GM19463 (cell line): ENCODE measurements at regions not wholly inside any gene's neighbourhood (a gene's known extent, or its start where the extent isn't known, plus 50 kb on each side); places are given as distances from the start of the nearest gene placed in this dataset.
"Not testable (repeated sequence)": the region's sequence is repeated elsewhere in the genome, so short reads cannot be mapped to it uniquely, and the experiment has no call there.

Experiments used
- ATAC-seq: cut with Tn5 transposase; IDR thresholded peaks from one replicate; pipeline ENCODE4 v1.9.1; 2021; ENCODE audit warnings: mild to moderate bottlenecking, moderate library complexity; ENCODE audit not compliant: unreplicated experiment

GRCh38 chr15:55126111-55126510 lies 70.6 kb downstream of the RSL24D1 start:
- no peak for ATAC-seq

- ATAC-seq = no peak
Measured at GRCh38 chr15:55124616-55125015, 72.1 kb downstream of the RSL24D1 start.

GRCh38 chr15:55118344-55118870 lies 78.3 kb downstream of the RSL24D1 start:
- no peak for ATAC-seq

- no peak for ATAC-seq
Measured at GRCh38 chr15:55116636-55117035, 80.1 kb downstream of the RSL24D1 start.

GRCh38 chr15:55113736-55114135 lies 83.0 kb downstream of the RSL24D1 start:
- no peak for ATAC-seq

GRCh38 chr15:55112706-55113105 lies 84.0 kb downstream of the RSL24D1 start:
- no peak for ATAC-seq

- no peak for ATAC-seq
Measured at GRCh38 chr15:55110446-55110845, 86.3 kb downstream of the RSL24D1 start.

GRCh38 chr15:55108858-55109518 lies 87.8 kb downstream of the RSL24D1 start:
- ATAC-seq = peak; percentile 72

GRCh38 chr15:55108448-55108847 lies 88.3 kb downstream of the RSL24D1 start:
- ATAC-seq = no peak

- ATAC-seq = no peak
Measured at GRCh38 chr15:55106155-55106554, 90.6 kb downstream of the RSL24D1 start.

- no peak for ATAC-seq
Measured at GRCh38 chr15:55094136-55094535, 102.6 kb downstream of the RSL24D1 start.

- no peak for ATAC-seq
Measured at GRCh38 chr15:55088207-55088606, 108.5 kb downstream of the RSL24D1 start.

- no peak for ATAC-seq
Measured at GRCh38 chr15:55084673-55085072, 112.1 kb downstream of the RSL24D1 start.

- no peak for ATAC-seq
Measured at GRCh38 chr15:55084216-55084615, 112.5 kb downstream of the RSL24D1 start.

- ATAC-seq = not testable (repeated sequence)
Measured at GRCh38 chr15:55077052-55077451, 119.7 kb downstream of the RSL24D1 start.

GRCh38 chr15:55074431-55074830 lies 122.3 kb downstream of the RSL24D1 start:
- no peak for ATAC-seq

- not testable (repeated sequence) for ATAC-seq
Measured at GRCh38 chr15:55063970-55064369, 132.8 kb downstream of the RSL24D1 start.

GRCh38 chr15:55060836-55061235 lies 135.9 kb downstream of the RSL24D1 start:
- ATAC-seq = no peak

- ATAC-seq = no peak
Measured at GRCh38 chr15:55056500-55056899, 140.2 kb downstream of the RSL24D1 start.

- ATAC-seq = no peak
Measured at GRCh38 chr15:55044162-55044561, 152.6 kb downstream of the RSL24D1 start.

- no peak for ATAC-seq
Measured at GRCh38 chr15:55037071-55037470, 159.7 kb downstream of the RSL24D1 start.

GRCh38 chr15:55035749-55036148 lies 161.0 kb downstream of the RSL24D1 start:
- no peak for ATAC-seq

GRCh38 chr15:55033574-55033973 lies 163.2 kb downstream of the RSL24D1 start:
- no peak for ATAC-seq
